Sigmoid colon (tissue), 6 donors: ENCODE measurements at regions not wholly inside any gene's neighbourhood (a gene's known extent, or its start where the extent isn't known, plus 50 kb on each side); places are given as distances from the start of the nearest gene placed in this dataset.

ENCODE experiments used
- DNase-seq: peaks from one replicate; pipeline ENCODE4 v3.0.0-alpha.2; 2019
- H3K27ac ChIP-seq, 4 donors: fragments of 200-600 bp; sonication (generic); one replicate each; pipeline ENCODE4 v1.5.1; 2016 to 2019; ENCODE audit warnings: mild to moderate bottlenecking in 1 of 4
- H3K27me3 ChIP-seq, 3 donors: fragments of 200-600 bp; sonication (generic); one replicate each; pipeline ENCODE4 v1.5.1; 2019; ENCODE audit warnings: mild to moderate bottlenecking in 1 of 3
- H3K36me3 ChIP-seq, 4 donors: fragments of 200-600 bp; sonication (generic); one replicate each; pipeline ENCODE4 v1.5.1; 2016 to 2019
- H3K4me1 ChIP-seq, 4 donors: fragments of 200-600 bp; sonication (generic); one replicate each; pipeline ENCODE4 v1.5.1; 2017 to 2019
- H3K4me3 ChIP-seq, 4 donors: fragments of 200-600 bp; sonication (generic); one replicate each; pipeline ENCODE4 v1.5.1; 2017 to 2019; ENCODE audit warnings: mild to moderate bottlenecking in 2 of 4, moderate library complexity in 1 of 4
- H3K9me3 ChIP-seq, 4 donors: fragments of 200-600 bp in 3 of 4; sonication (generic) in 3 of 4; one replicate each; pipeline versions ENCODE4 v1.5.1 to v1.6.1; 2013 to 2019
- CTCF ChIP-seq, 4 experiments: fragments of 450-650 bp in 3 of 4; fragments of 200-600 bp in 1 of 4; IDR thresholded peaks; one replicate each; pipeline ENCODE4 v1.5.1; 2016 to 2019; ENCODE audit warnings: antibody characterized with exemption in 4 of 4, mild to moderate bottlenecking in 3 of 4, moderate library complexity in 2 of 4
- EP300 ChIP-seq, 4 donors: sonication (generic); formaldehyde crosslinking; IDR thresholded peaks; one replicate each; pipeline ENCODE4 v1.6.1; 2017; ENCODE audit warnings: antibody characterized with exemption in 4 of 4
- POLR2A ChIP-seq, 2 donors: fragments of 450-650 bp; IDR thresholded peaks; one replicate each; pipeline ENCODE4 v1.6.1; 2016; ENCODE audit warnings: antibody characterized with exemption in 2 of 2, mild to moderate bottlenecking in 2 of 2, moderate library complexity in 2 of 2
- POLR2AphosphoS5 ChIP-seq, 4 donors: sonication (generic); formaldehyde crosslinking; IDR thresholded peaks; one replicate each; pipeline ENCODE4 v1.6.1; 2017; ENCODE audit warnings: antibody characterized with exemption in 4 of 4
- WGBS, 2 donors: extraction: QIAGEN DNeasy Blood & Tissue Kit; methylation state at CpG; one replicate each; pipeline ENCODE4 v1.1.7; 2013; 5-methylcytosine and 5-hydroxymethylcytosine counted together
- intact Hi-C: fragments of 100-400 bp; cut with DNase I; formaldehyde crosslinking; loops from one replicate; pipeline ENCODE4 v1.15.1; 2023
- donor health status: healthy with polysubstance abuse.
- donor health status: healthy.

DNA sequence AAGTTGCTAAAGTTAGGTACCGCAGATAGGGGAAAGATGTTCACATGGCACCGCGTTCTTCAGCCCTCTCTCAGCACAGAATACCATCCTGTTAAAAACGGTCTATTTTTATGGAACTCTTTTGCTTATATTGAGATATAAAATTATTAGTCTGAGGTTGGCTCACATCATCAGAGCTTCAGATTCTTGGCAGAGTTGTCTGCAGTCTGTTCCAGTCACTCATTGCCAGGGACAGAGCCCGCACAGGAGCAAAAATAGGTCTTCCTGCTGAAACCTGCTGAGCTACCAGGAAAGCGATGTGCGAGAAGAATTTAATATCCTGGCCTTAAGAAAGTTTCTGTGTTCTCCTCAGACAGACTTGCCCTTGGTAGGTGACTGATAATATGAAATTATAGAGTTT lies 249.8 kb downstream of the VRK1 start:
- Histone ChIP-seq H3K9me3 (no peaks in the 10 kb centered on the region), H3K27ac (no peak overlapping the region), H3K4me3 (no peak overlapping the region), H3K36me3 (no peaks in the 10 kb centered on the region), H3K4me1 (no peaks in the 10 kb centered on the region), H3K27me3 (no peaks in the 10 kb centered on the region)
- DNase-seq, result no peak
- WGBS, 2 donors, result 93 to 94% methylated on average over 7 of the region's 7 CpGs
- TF ChIP-seq CTCF (IDR thresholded peaks at IDR 0.05) (no peak), EP300 (IDR thresholded peaks at IDR 0.05) (no peak), POLR2A (IDR thresholded peaks at IDR 0.05) (no peak), POLR2AphosphoS5 (IDR thresholded peaks at IDR 0.05) (no peak)
- intact Hi-C loops, result no loop called here

GRCh38 chr14:97052001-97052400 lies 254.8 kb downstream of the VRK1 start:
- no peak for DNase-seq
- TF ChIP-seq POLR2AphosphoS5 (IDR thresholded peaks at IDR 0.05), result no peak
- TF ChIP-seq EP300 (IDR thresholded peaks at IDR 0.05), result no peak
- TF ChIP-seq POLR2A (IDR thresholded peaks at IDR 0.05), result no peak
- no peak for TF ChIP-seq CTCF (IDR thresholded peaks at IDR 0.05)
- intact Hi-C loops, result no loop called here
- H3K4me1 ChIP-seq, result no peaks in the 10 kb centered on the region
- peaks cover 0 to under 1% (median 0%) of the 10 kb centered on the region in 3 donors for H3K27me3 ChIP-seq
- H3K4me3 ChIP-seq, result no peak overlapping the region
- H3K27ac ChIP-seq, result no peak overlapping the region
- H3K9me3 ChIP-seq, result no peaks in the 10 kb centered on the region
- no peaks in the 10 kb centered on the region for H3K36me3 ChIP-seq

DNA sequence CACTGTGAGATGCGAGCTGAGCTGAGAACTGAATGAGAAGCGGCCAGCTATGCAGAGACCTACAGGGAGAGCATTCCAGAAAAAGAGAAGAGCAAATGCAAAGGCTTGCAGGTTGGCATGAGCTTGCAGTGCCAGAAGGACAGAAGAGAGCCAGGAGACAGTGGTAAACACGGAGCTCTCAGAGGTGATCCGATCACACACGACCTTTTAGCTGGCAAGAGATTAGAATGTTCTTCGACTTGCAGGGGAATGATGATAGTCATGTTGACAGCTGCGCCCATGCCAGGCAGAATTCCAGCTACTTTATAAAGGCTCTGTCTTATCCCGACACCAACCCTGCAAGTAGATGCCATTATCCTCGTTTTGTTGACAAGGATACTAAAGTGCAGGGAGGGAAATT lies 256.8 kb downstream of the VRK1 start:
- H3K9me3 ChIP-seq, result no peaks in the 10 kb centered on the region
- no peak overlapping the region for H3K27ac ChIP-seq
- DNase-seq, result no peak
- H3K4me3 ChIP-seq, result no peak overlapping the region
- 80 to 90% methylated on average over 9 of the region's 9 CpGs for WGBS, 2 donors
- intact Hi-C loops, result no loop called here
- H3K4me1 ChIP-seq, result no peaks in the 10 kb centered on the region
- peaks cover 0 to 5% (median 0%) of the 10 kb centered on the region in 3 donors for H3K27me3 ChIP-seq
- H3K36me3 ChIP-seq, result no peaks in the 10 kb centered on the region
- TF ChIP-seq POLR2AphosphoS5 (IDR thresholded peaks at IDR 0.05), result no peak
- TF ChIP-seq CTCF (IDR thresholded peaks at IDR 0.05), result no peak
- TF ChIP-seq EP300 (IDR thresholded peaks at IDR 0.05), result no peak
- no peak for TF ChIP-seq POLR2A (IDR thresholded peaks at IDR 0.05)

GRCh38 chr14:97055355-97055754 lies 258.2 kb downstream of the VRK1 start:
- no peak for DNase-seq
- Histone ChIP-seq H3K27ac (no peak overlapping the region), H3K36me3 (no peaks in the 10 kb centered on the region), H3K9me3 (no peaks in the 10 kb centered on the region), H3K4me3 (no peak overlapping the region), H3K27me3 (peaks cover 0 to 5% (median 0%) of the 10 kb centered on the region in 3 donors), H3K4me1 (no peaks in the 10 kb centered on the region)
- no peak for TF ChIP-seq POLR2AphosphoS5 (IDR thresholded peaks at IDR 0.05)
- no peak for TF ChIP-seq POLR2A (IDR thresholded peaks at IDR 0.05)
- no peak for TF ChIP-seq EP300 (IDR thresholded peaks at IDR 0.05)
- TF ChIP-seq CTCF (IDR thresholded peaks at IDR 0.05), result no peak
- intact Hi-C loops, result no loop called here
- 71 to 74% methylated on average over 9 of the region's 9 CpGs for WGBS, 2 donors

GRCh38 chr14:97056086-97056485 lies 258.9 kb downstream of the VRK1 start:
- intact Hi-C loops, result no loop called here
- 42 to 52% methylated on average over 6 of the region's 6 CpGs for WGBS, 2 donors
- H3K4me3 ChIP-seq, result no peak overlapping the region
- DNase-seq, result no peak
- H3K36me3 ChIP-seq, result no peaks in the 10 kb centered on the region
- H3K27me3 ChIP-seq, result peaks cover 0 to 5% (median 0%) of the 10 kb centered on the region in 3 donors
- no peaks in the 10 kb centered on the region for H3K9me3 ChIP-seq
- no peaks in the 10 kb centered on the region for H3K4me1 ChIP-seq
- no peak overlapping the region for H3K27ac ChIP-seq
- TF ChIP-seq POLR2A (IDR thresholded peaks at IDR 0.05), result no peak
- TF ChIP-seq POLR2AphosphoS5 (IDR thresholded peaks at IDR 0.05), result no peak
- no peak for TF ChIP-seq EP300 (IDR thresholded peaks at IDR 0.05)
